ENCODE measurements at regions not wholly inside any gene's neighbourhood (a gene's known extent, or its start where the extent isn't known, plus 50 kb on each side); places are given as distances from the start of the nearest gene placed in this dataset.

DNA sequence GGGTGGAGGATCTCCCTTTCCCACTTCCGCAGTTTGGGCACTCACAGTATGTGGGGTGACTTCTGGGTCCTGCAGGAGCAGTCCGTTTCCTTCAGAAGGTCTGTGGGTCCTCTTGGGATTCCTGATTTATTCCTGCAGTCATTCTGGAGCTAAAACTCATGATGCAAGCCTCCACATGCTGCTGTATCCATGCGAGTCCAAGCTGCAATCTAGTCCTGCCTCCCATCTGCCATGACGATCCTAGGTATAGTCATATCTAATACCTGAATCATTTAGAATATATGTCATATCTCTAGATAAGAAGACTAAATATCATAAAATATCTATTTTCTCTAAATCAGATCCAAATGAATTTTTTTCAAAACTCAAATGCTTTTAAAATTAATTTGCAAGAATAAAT lies 103.4 kb upstream of the AHI1 start:
- no peak overlapping the region for H3K4me2 ChIP-seq (ENCODE audit: insufficient read depth, low read length)
- no peaks in the 10 kb centered on the region for H3K27me3 ChIP-seq (ENCODE audit: insufficient read depth, low read length, poor library complexity)
- no peaks in the 10 kb centered on the region for H3K4me1 ChIP-seq (ENCODE audit: insufficient read depth, low read length)
- DNase-seq (no peak), ATAC-seq (ENCODE audit: insufficient read depth, low read depth) (no peak)
- no peaks in the 10 kb centered on the region for H3K9me3 ChIP-seq (ENCODE audit: insufficient read depth, low read length, severe bottlenecking)
- H3K4me3 ChIP-seq (ENCODE audit: low read depth in 1 of 2, low read length in 2 of 2): no peak overlapping the region
- no peak overlapping the region for H2AFZ ChIP-seq (ENCODE audit: low read depth, low read length)
- TF ChIP-seq EZH2 (IDR thresholded peaks at IDR 0.05; ENCODE audit: borderline replicate concordance, low read depth, low read length, severe bottlenecking): no peak
- TF ChIP-seq, protein P1, sequence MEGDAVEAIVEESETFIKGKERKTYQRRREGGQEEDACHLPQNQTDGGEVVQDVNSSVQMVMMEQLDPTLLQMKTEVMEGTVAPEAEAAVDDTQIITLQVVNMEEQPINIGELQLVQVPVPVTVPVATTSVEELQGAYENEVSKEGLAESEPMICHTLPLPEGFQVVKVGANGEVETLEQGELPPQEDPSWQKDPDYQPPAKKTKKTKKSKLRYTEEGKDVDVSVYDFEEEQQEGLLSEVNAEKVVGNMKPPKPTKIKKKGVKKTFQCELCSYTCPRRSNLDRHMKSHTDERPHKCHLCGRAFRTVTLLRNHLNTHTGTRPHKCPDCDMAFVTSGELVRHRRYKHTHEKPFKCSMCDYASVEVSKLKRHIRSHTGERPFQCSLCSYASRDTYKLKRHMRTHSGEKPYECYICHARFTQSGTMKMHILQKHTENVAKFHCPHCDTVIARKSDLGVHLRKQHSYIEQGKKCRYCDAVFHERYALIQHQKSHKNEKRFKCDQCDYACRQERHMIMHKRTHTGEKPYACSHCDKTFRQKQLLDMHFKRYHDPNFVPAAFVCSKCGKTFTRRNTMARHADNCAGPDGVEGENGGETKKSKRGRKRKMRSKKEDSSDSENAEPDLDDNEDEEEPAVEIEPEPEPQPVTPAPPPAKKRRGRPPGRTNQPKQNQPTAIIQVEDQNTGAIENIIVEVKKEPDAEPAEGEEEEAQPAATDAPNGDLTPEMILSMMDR (IDR thresholded peaks at IDR 0.05; ENCODE audit: borderline replicate concordance, extremely low read depth, low read length, poor library complexity, severe bottlenecking): no peak
- H3K79me2 ChIP-seq (ENCODE audit: insufficient read depth, low read length): no peaks in the 10 kb centered on the region
- no peak overlapping the region for H3K9ac ChIP-seq (ENCODE audit: low read depth, low read length)
- H3K27ac ChIP-seq (ENCODE audit: low read length): no peak overlapping the region
- H4K20me1 ChIP-seq (ENCODE audit: insufficient read depth, low read length): peaks cover 2% of the 10 kb centered on the region; the same call in 1 of the 2 replicates
- no peaks in the 10 kb centered on the region for H3K36me3 ChIP-seq (ENCODE audit: insufficient read depth, low read length)

DNA sequence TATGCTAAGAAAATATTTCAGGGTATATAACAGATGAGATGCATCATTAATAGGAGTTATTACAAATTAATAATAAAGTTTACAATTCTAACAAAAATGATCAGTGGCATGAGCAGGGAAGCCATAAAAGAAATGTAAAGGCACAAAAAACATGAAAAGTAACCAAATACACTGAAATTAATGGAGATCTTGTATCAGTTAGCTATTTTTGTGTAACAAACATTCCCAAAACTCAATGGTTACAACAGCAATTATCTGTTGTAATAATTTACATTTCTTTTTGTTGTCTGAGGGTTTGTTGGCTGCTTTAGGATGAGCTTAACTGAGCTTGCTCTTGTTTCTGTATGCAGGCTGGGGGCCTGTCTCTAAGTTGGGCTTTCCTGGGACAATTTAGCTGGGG lies 104.3 kb upstream of the AHI1 start:
- no peak overlapping the region for H2AFZ ChIP-seq (ENCODE audit: low read depth, low read length)
- no peaks in the 10 kb centered on the region for H3K9me3 ChIP-seq (ENCODE audit: insufficient read depth, low read length, severe bottlenecking)
- H3K79me2 ChIP-seq (ENCODE audit: insufficient read depth, low read length): no peaks in the 10 kb centered on the region
- no peak for ATAC-seq (ENCODE audit: insufficient read depth, low read depth)
- H3K9ac ChIP-seq (ENCODE audit: low read depth, low read length): no peak overlapping the region
- H4K20me1 ChIP-seq (ENCODE audit: insufficient read depth, low read length): peaks cover 2% of the 10 kb centered on the region; the same call in 1 of the 2 replicates
- no peaks in the 10 kb centered on the region for H3K36me3 ChIP-seq (ENCODE audit: insufficient read depth, low read length)
- peaks cover 5% of the 10 kb centered on the region for H3K27me3 ChIP-seq (ENCODE audit: insufficient read depth, low read length, poor library complexity)
- H3K4me3 ChIP-seq (ENCODE audit: low read depth in 1 of 2, low read length in 2 of 2): no peak overlapping the region
- H3K4me1 ChIP-seq (ENCODE audit: insufficient read depth, low read length): no peaks in the 10 kb centered on the region
- TF ChIP-seq, protein P1 (IDR thresholded peaks at IDR 0.05; ENCODE audit: borderline replicate concordance, extremely low read depth, low read length, poor library complexity, severe bottlenecking): no peak
- no peak for TF ChIP-seq EZH2 (IDR thresholded peaks at IDR 0.05; ENCODE audit: borderline replicate concordance, low read depth, low read length, severe bottlenecking)
- H3K27ac ChIP-seq (ENCODE audit: low read length): no peak overlapping the region
- no peak for DNase-seq
- H3K4me2 ChIP-seq (ENCODE audit: insufficient read depth, low read length): no peak overlapping the region

DNA sequence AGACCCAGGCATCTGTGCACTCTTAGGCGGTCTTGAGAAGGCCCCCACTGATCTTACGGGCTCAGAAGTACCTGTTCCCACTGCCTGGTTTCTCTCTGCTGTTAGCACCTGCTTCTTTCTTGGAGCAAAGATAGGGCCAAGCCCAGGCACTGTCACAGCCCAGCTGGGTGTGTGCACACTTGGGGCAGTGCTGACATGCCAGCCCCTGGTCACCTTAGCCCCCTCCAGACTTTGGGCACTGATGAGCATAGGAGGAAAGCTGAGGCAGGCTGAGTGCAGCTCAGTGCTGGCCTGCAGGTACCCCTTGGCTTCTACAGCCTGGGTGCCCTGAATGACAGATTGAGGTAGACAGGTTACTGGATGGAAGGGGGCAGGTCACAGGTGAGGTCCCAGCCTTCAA lies 105.7 kb upstream of the AHI1 start:
- Histone ChIP-seq H3K36me3 (ENCODE audit: insufficient read depth, low read length) (no peaks in the 10 kb centered on the region), H3K79me2 (ENCODE audit: insufficient read depth, low read length) (no peaks in the 10 kb centered on the region), H2AFZ (ENCODE audit: low read depth, low read length) (no peak overlapping the region), H3K9me3 (ENCODE audit: insufficient read depth, low read length, severe bottlenecking) (no peaks in the 10 kb centered on the region), H3K4me1 (ENCODE audit: insufficient read depth, low read length) (no peaks in the 10 kb centered on the region), H3K4me3 (ENCODE audit: low read depth in 1 of 2, low read length in 2 of 2) (no peak overlapping the region), H3K27me3 (ENCODE audit: insufficient read depth, low read length, poor library complexity) (peaks cover 5% of the 10 kb centered on the region), H3K27ac (ENCODE audit: low read length) (no peak overlapping the region), H4K20me1 (ENCODE audit: insufficient read depth, low read length) (peaks cover 2% of the 10 kb centered on the region; the same call in 1 of the 2 replicates), H3K9ac (ENCODE audit: low read depth, low read length) (no peak overlapping the region), H3K4me2 (ENCODE audit: insufficient read depth, low read length) (no peak overlapping the region)
- ATAC-seq (ENCODE audit: insufficient read depth, low read depth) (no peak), DNase-seq (no peak)
- TF ChIP-seq, protein P1 (IDR thresholded peaks at IDR 0.05; ENCODE audit: borderline replicate concordance, extremely low read depth, low read length, poor library complexity, severe bottlenecking): no peak
- no peak for TF ChIP-seq EZH2 (IDR thresholded peaks at IDR 0.05; ENCODE audit: borderline replicate concordance, low read depth, low read length, severe bottlenecking)
